IPS-20b (cell line): ENCODE measurements at regions not wholly inside any gene's neighbourhood (a gene's known extent, or its start where the extent isn't known, plus 50 kb on each side); places are given as distances from the start of the nearest gene placed in this dataset.
A peak's percentile ranks its signal among the peaks of the same experiment; 100 is the strongest.

ENCODE experiments used
- H3K27ac ChIP-seq: one replicate; pipeline ENCODE4 v1.5.1; 2013; ENCODE audit warnings: low read length
- H3K27me3 ChIP-seq: 2 replicates; pipeline ENCODE4 v1.6.1; 2013; ENCODE audit warnings: mild to moderate bottlenecking, low read length, inconsistent platforms; ENCODE audit not compliant: insufficient read depth
- H3K36me3 ChIP-seq: 2 replicates; pipeline ENCODE4 v1.6.1; 2013; ENCODE audit warnings: low read depth, mild to moderate bottlenecking, inconsistent platforms, low read length, moderate library complexity; ENCODE audit not compliant: insufficient read depth
- H3K4me1 ChIP-seq: 2 replicates; pipeline ENCODE4 v1.6.1; 2013; ENCODE audit warnings: mild to moderate bottlenecking, control low read depth, inconsistent platforms, low read length, moderate library complexity; ENCODE audit not compliant: insufficient read depth
- H3K4me3 ChIP-seq: 2 replicates; pipeline ENCODE4 v1.5.1; 2013; ENCODE audit warnings: mild to moderate bottlenecking, low read length, inconsistent platforms
- H3K9ac ChIP-seq: 2 replicates; pipeline ENCODE4 v1.6.1; 2013; ENCODE audit warnings: low read depth, mild to moderate bottlenecking, inconsistent platforms, low read length, moderate library complexity
- H3K9me3 ChIP-seq: 2 replicates; pipeline ENCODE4 v1.6.1; 2013; ENCODE audit warnings: mild to moderate bottlenecking, low read depth, low read length, inconsistent platforms; ENCODE audit not compliant: insufficient read depth

DNA sequence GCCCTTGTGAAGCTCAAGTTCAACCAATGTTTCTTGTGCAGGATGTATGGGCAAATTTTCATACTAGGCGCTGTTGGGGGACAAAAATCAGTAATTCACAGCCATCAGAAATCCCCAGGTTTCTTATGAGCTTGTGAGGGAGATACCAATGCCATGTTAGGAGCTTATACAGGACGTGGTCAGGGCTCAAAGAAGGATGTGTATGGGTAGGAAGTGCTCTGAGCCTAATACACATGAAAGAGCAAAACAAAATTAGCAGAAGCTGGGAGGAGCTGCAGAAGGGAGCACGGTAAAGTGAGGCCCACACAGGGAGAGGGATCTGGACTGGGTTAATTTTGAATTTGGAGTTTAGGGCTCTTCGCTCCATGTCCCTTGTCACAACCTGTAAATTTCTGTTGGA lies 114.6 kb upstream of the MAP3K1 start:
- H3K9ac ChIP-seq, result no peak overlapping the region
- no peak overlapping the region for H3K27ac ChIP-seq
- H3K9me3 ChIP-seq, result no peaks in the 10 kb centered on the region
- H3K4me1 ChIP-seq, result peaks cover 19% of the 10 kb centered on the region
- no peak overlapping the region for H3K4me3 ChIP-seq
- no peaks in the 10 kb centered on the region for H3K36me3 ChIP-seq
- H3K27me3 ChIP-seq, result no peaks in the 10 kb centered on the region

DNA sequence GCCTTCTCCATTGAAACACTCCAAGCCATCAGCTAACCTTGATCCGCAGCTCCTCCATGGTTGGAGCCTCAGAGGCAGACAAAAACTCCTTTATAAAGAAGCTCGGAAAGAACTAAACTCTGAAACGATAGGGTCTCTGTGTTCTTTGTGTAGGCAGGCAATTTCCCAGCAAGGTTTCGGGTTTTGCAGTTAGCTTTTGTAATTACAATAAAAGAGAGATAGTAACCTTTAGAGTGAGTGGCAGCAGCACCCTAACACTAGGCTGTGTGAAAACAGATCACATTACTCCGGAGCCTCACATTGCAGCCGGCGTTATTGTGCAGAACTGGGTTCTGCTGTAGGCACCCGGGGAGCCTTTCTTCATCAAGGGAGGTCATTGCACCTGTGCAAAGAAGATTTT lies 115.8 kb upstream of the MAP3K1 start:
- H3K27ac ChIP-seq, result no peak overlapping the region
- H3K9ac ChIP-seq, result peak overlapping the region; percentile 7; the same call in 1 of the 2 replicates
- no peaks in the 10 kb centered on the region for H3K27me3 ChIP-seq
- H3K4me1 ChIP-seq, result peaks cover 19% of the 10 kb centered on the region
- H3K4me3 ChIP-seq, result 0 out of 2 replicates have a peak overlapping the region, but pooled peaks have one; percentile 2
- H3K9me3 ChIP-seq, result no peaks in the 10 kb centered on the region
- H3K36me3 ChIP-seq, result no peaks in the 10 kb centered on the region; the same call in 1 of the 2 replicates

DNA sequence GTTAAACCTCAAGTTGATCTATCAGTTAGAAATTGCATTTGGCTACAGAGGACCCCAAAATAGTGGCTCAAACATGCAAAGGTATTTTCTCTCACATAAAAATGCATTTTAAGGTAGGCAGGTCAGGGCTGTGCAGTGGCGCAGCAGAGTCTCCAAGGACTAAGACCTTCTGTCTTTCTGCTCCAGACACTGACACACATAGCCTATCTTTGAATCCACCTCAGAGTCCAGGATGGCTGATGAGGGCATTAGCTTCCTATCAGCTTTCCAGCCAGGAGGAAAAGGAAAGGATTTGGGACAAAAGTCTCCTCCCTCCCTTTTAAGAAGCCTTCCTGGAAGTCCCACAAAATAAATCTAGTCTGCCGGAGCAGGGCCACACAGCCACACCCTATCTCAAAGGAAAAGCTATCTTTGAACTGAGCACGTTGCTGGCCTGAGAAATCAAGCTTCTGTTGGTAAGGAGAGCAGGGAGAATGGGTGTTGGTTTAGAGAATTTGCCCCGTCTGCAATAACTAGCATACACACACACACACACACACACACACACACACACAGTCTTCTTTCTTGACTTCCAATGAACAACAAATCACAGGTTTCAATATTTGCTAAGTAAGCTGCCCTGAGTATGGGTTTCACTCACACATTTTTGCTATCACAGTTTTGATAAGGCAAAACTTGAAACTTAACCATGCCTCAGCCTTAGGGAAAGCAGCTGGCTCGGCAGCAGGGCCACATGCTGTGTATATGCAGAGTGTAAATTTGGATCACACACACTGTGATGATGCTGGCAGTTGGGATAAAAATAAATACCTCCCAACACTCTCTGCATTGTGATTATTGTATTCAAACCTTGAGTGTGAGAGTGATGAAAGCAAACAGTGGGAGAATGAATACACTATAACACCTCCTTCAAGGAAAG lies 116.6 kb upstream of the MAP3K1 start:
- Histone ChIP-seq H3K9ac (peak overlapping the region; percentile 7; the same call in 1 of the 2 replicates), H3K27ac (no peak overlapping the region), H3K4me1 (peaks cover 22% of the 10 kb centered on the region), H3K4me3 (0 out of 2 replicates have a peak overlapping the region, but pooled peaks have one; percentile 2), H3K36me3 (no peaks in the 10 kb centered on the region; the same call in 1 of the 2 replicates), H3K27me3 (no peaks in the 10 kb centered on the region), H3K9me3 (no peaks in the 10 kb centered on the region)

DNA sequence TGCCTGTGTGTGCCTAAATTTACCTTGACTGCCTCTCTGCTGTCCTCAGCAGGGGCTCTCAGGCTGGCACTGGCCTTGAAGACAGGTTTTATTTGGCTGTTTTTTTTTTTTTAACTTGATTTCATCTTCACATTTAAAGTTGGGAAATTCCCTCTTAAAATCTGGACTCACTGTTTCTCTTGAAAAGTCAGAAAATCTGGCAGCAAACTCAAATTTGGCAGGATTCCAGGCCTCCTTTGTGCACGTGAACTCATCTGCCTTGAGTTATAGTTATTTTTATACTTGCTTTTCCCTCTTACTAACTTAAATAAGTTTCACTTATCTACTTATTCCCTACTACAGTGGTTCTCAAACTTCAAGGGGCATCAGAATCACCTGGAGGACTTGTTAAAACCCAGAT lies 118.4 kb upstream of the MAP3K1 start:
- Histone ChIP-seq H3K27ac (no peak overlapping the region), H3K27me3 (no peaks in the 10 kb centered on the region), H3K36me3 (no peaks in the 10 kb centered on the region; the same call in 1 of the 2 replicates), H3K4me3 (no peak overlapping the region), H3K9ac (no peak overlapping the region), H3K9me3 (no peaks in the 10 kb centered on the region), H3K4me1 (peaks cover 22% of the 10 kb centered on the region)

DNA sequence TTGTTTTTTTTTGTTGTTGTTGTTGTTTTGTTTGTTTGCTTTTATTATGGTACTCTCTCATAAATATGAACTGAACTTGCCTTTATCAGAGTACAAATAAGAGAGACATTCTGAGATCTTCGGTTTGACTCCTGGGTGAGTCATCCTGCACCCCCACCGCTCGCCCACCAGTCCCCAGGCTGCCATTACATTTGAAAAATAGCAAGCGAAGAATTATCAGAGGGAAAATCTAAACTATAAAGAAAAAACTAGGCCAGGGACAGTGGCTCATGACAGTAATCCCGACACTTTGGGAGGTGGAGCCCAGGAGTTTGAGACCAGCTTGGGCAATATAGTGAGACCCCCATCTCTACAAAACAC lies 122.1 kb upstream of the MAP3K1 start:
- no peaks in the 10 kb centered on the region for H3K27me3 ChIP-seq
- H3K9ac ChIP-seq, result no peak overlapping the region
- peaks cover 4% of the 10 kb centered on the region; the same call in 1 of the 2 replicates for H3K4me1 ChIP-seq
- no peak overlapping the region for H3K4me3 ChIP-seq
- H3K36me3 ChIP-seq, result no peaks in the 10 kb centered on the region; the same call in 1 of the 2 replicates
- H3K27ac ChIP-seq, result no peak overlapping the region
- H3K9me3 ChIP-seq, result no peaks in the 10 kb centered on the region

DNA sequence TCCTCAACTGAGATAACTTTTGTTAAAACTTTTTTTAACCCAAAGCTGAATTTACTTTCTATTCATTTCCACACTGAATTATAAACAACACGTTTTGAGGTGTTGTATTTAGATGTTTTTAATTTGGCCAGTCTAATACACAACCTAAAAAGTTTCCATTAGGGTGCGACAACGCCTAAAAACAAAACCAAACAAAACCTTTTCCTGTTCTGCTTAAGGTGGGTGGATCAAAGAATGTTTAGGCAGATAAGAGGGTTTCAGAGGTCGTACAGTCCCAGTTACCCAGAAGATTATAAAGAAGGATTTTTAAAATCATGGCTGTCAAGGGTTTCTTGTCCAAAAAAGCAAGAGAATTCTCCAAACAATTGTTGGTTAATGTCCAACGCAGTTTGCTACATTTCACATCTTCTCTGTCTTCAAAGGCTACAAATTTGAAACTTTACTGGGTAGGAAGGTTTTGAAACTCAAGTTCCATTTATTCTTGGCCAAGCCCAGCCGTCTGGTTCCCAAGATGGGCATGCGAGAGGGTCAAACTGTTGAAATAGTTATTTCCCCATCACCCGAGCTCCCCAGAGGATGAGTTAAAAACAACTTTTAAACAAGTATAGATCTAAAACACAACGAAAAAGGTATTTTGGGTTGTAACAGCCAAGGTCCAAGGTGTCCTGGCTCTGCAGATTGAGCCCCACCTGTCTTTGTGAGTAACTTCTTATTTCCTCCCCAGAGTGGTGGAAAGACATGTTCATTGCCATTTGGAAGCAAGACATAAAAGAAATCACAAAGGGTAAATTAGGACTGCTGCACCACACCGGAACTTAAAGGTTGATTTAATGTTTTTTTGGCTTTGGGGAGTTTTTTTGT lies 122.8 kb upstream of the MAP3K1 start:
- H3K9ac ChIP-seq, result no peak overlapping the region
- no peak overlapping the region for H3K27ac ChIP-seq
- no peaks in the 10 kb centered on the region; the same call in 1 of the 2 replicates for H3K36me3 ChIP-seq
- H3K4me3 ChIP-seq, result no peak overlapping the region
- H3K4me1 ChIP-seq, result peaks cover 3% of the 10 kb centered on the region; the same call in 1 of the 2 replicates
- H3K9me3 ChIP-seq, result no peaks in the 10 kb centered on the region
- no peaks in the 10 kb centered on the region for H3K27me3 ChIP-seq

DNA sequence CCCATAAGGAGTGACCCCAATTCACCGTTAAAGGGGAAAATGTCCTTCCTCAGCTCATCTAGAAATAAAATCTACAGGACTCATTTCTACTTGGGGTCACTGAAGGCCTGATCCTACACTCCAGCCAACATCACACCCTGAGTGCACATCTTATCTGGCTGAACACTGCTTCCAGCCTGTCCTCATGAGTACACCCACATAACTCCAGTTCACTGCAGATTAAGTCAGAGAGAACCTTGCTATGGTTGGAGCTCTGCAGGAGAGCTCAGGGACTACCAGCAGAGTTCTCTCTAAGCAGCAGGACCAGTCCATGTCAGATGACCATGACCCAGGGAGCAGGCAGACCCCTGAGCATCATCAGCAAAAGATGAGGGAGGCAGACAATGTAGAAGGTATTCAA lies 126.9 kb upstream of the MAP3K1 start:
- Histone ChIP-seq H3K27ac (no peak overlapping the region), H3K9ac (no peak overlapping the region), H3K36me3 (no peaks in the 10 kb centered on the region), H3K27me3 (no peaks in the 10 kb centered on the region), H3K4me1 (no peaks in the 10 kb centered on the region), H3K9me3 (no peaks in the 10 kb centered on the region), H3K4me3 (no peak overlapping the region)

DNA sequence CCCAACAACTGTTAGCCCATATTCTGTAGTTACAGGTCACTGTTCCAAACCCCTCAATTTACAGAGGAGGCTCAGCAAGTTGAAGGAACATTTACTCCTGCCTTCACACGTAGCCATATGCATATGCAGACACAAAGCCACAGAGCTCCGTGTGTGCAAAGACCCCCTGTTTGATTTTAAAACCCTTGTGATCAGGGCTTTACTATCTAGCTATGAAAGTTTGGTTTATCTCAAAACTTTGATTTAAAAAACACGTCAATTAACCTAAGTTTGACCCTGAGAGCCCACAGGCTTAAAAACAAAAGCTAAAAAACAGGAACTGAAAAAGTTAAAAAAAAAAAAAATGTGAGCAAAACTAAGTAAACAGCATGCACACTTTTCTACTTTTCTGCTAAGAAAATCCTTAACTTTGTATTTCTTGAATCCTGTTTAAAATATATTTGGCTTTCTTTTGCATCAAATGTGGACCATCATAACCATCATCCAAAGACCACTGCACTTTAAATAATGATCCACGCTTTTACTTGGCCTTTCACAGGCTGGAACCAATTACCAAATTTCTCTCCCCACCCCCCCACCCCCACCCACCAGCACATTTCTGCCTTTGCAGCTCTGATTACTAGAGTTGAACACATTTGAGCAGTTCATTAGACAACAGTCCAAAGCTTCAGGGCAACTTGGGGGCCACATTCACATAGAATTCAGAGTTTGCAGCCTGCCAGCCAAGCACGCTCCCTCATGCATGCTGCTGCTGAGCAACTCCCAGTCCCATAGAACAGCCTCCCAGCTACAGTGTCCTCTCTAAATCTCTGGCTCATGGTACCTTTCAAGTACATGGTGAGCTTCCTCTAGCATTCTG lies 128.8 kb upstream of the MAP3K1 start:
- Histone ChIP-seq H3K36me3 (no peaks in the 10 kb centered on the region), H3K9me3 (no peaks in the 10 kb centered on the region), H3K27ac (no peak overlapping the region), H3K4me1 (no peaks in the 10 kb centered on the region), H3K9ac (no peak overlapping the region), H3K27me3 (no peaks in the 10 kb centered on the region), H3K4me3 (no peak overlapping the region)

DNA sequence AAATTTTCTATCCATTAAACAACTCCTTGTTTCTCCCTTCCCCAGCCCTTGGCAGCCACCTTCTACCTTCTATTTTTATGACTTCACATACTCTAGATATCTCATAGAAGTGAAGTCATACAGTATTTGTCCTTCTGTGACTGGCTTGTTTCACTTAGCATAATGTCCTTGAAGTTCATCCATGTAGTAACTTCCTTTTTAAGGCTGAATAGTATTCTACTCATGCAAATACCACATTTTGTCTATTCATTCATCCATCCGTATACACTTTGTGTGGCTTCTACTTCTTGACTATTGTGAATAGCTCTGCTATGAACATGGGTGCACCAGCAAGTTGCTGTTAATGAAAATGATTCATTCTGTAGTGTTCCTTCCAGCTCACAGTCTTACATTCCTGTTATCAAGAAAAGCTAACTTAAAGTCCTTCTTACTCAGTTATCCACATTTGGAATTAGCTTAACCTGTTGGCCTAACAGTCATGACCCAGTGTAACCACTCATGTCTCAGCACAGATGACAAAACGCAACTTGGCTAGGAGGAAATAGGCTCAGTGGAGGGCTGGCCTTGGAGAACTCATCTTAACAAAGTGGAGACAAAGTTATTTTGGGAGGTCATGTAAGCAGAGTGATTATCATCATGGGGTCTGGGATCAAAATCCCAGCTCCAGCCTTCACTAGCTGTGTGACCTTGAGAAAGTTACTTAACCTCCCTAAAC lies 129.7 kb upstream of the MAP3K1 start:
- Histone ChIP-seq H3K27ac (no peak overlapping the region), H3K36me3 (no peaks in the 10 kb centered on the region), H3K27me3 (no peaks in the 10 kb centered on the region), H3K9ac (no peak overlapping the region), H3K9me3 (no peaks in the 10 kb centered on the region), H3K4me1 (no peaks in the 10 kb centered on the region), H3K4me3 (no peak overlapping the region)

DNA sequence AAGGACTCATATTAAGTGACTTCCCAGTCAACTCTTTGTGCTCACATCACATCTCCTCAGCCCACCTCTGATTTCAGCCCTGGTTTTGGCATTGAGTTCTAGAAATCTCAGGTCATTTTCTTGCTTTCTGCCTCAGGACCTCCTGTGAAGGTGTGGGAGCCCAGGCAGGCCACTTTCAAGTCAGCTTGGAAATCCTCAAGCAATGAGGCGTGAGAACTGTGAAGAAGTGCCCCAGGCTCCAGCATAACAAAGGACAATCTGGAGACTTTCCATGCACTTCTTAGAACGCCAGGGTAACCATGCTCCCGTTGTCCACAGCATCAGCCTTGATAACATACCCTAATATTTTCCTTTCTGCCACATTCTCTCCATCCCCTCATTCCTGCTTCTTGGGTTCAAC lies 131.2 kb upstream of the MAP3K1 start:
- no peaks in the 10 kb centered on the region for H3K36me3 ChIP-seq
- no peak overlapping the region for H3K9ac ChIP-seq
- H3K4me3 ChIP-seq, result no peak overlapping the region
- no peak overlapping the region for H3K27ac ChIP-seq
- H3K9me3 ChIP-seq, result no peaks in the 10 kb centered on the region
- no peaks in the 10 kb centered on the region for H3K27me3 ChIP-seq
- no peaks in the 10 kb centered on the region for H3K4me1 ChIP-seq
